Retinal pigment epithelial cell (primary cell): ENCODE measurements at regions not wholly inside any gene's neighbourhood (a gene's known extent, or its start where the extent isn't known, plus 50 kb on each side); places are given as distances from the start of the nearest gene placed in this dataset.

Experiments used
- DNase-seq: peaks from one replicate; pipeline ENCODE4 v3.0.0-alpha.2; 2010; ENCODE audit warnings: low read depth
- H3K4me3 ChIP-seq: 2 replicates; pipeline ENCODE4 v1.5.1; 2011; ENCODE audit warnings: mild to moderate bottlenecking, low read length, control low read depth, moderate library complexity
- CTCF ChIP-seq: conservative IDR thresholded peaks from 2 replicates; pipeline ENCODE4 v1.5.1; 2011; ENCODE audit warnings: low read depth, low read length, control low read depth, inconsistent platforms

GRCh38 chr9:32004431-32005076 lies 379.9 kb upstream of the ACO1 start:
- no peak for DNase-seq
- H3K4me3 ChIP-seq, result no peak overlapping the region
- TF ChIP-seq CTCF, result no peak

- H3K4me3 ChIP-seq, result no peak overlapping the region
- TF ChIP-seq CTCF, result no peak
- no peak for DNase-seq
Measured at GRCh38 chr9:32010322-32010721, 374.1 kb upstream of the ACO1 start.

GRCh38 chr9:32011049-32011448 lies 373.4 kb upstream of the ACO1 start:
- H3K4me3 ChIP-seq, result no peak overlapping the region
- TF ChIP-seq CTCF, result no peak
- DNase-seq, result no peak

GRCh38 chr9:32015795-32016194 lies 368.6 kb upstream of the ACO1 start:
- no peak for TF ChIP-seq CTCF

GRCh38 chr9:32045513-32045912 lies 338.9 kb upstream of the ACO1 start:
- no peak for DNase-seq
- no peak for TF ChIP-seq CTCF
- no peak overlapping the region for H3K4me3 ChIP-seq

More at GRCh38 chr9:32015795-32016194, 368.6 kb upstream of the ACO1 start:
- no peak overlapping the region for H3K4me3 ChIP-seq
- DNase-seq, result no peak

- no peak for DNase-seq
- no peak overlapping the region for H3K4me3 ChIP-seq
- TF ChIP-seq CTCF, result no peak
Measured at GRCh38 chr9:32067261-32067660, 317.2 kb upstream of the ACO1 start.

GRCh38 chr9:32069169-32069813 lies 315.2 kb upstream of the ACO1 start:
- peak; percentile 23 for TF ChIP-seq CTCF
- DNase-seq, result no peak

More at GRCh38 chr9:32069169-32069813, 315.2 kb upstream of the ACO1 start:
- no peak overlapping the region for H3K4me3 ChIP-seq
